BJ (cell line): ENCODE measurements at regions not wholly inside any gene's neighbourhood (a gene's known extent, or its start where the extent isn't known, plus 50 kb on each side); places are given as distances from the start of the nearest gene placed in this dataset.

ENCODE experiments used
- CTCF ChIA-PET: fragments of 350-600 bp; formaldehyde crosslinking; extraction: SDS; loops from one replicate; lab custom pipeline; 2021; ENCODE audit warnings: antibody characterized with exemption, inconsistent platforms; lab: Yijun Ruan, JAX
- POLR2A ChIA-PET: fragments of 300-600 bp; sonication (Branson Sonifier 250); formaldehyde crosslinking; extraction: SDS; loops from one replicate; lab custom pipeline; 2021; ENCODE audit warnings: antibody characterized with exemption; lab: Charles Lee
- DNase-seq: peaks from one replicate; pipeline ENCODE4 v3.0.0-alpha.2; 2011; ENCODE audit warnings: low read depth
- H3K27me3 ChIP-seq: 2 replicates; pipeline ENCODE4 v1.6.0; 2011; ENCODE audit warnings: low read length; ENCODE audit not compliant: control insufficient read depth, insufficient read depth
- H3K36me3 ChIP-seq: 2 replicates; pipeline ENCODE4 v1.5.1; 2011; ENCODE audit warnings: low read length; ENCODE audit not compliant: control insufficient read depth, insufficient read depth
- H3K4me3 ChIP-seq: 2 replicates; pipeline ENCODE4 v1.5.1; 2011; ENCODE audit warnings: low read depth, mild to moderate bottlenecking, control low read depth, low read length
- CTCF ChIP-seq: IDR thresholded peaks from 2 replicates; pipeline ENCODE4 v1.5.1; 2011; ENCODE audit warnings: low read depth, mild to moderate bottlenecking, control low read depth, inconsistent platforms, low read length, moderate library complexity; ENCODE audit not compliant: insufficient read depth

GRCh38 chr22:35170716-35171697 is 86.3 kb upstream of the HMGXB4 start:
- Histone ChIP-seq H3K27me3 (no peaks in the 10 kb centered on the region), H3K36me3 (no peaks in the 10 kb centered on the region), H3K4me3 (no peak overlapping the region)
- POLR2A ChIA-PET, result no interaction called here
- no peak for TF ChIP-seq CTCF
- no peak for DNase-seq
- CTCF ChIA-PET, result interaction anchor here (1.4 to 1.7 kb wide), 2 partner anchors 10 to 20 kb away, joined by 4 read pairs; no protein-coding TSS in a partner anchor

DNA sequence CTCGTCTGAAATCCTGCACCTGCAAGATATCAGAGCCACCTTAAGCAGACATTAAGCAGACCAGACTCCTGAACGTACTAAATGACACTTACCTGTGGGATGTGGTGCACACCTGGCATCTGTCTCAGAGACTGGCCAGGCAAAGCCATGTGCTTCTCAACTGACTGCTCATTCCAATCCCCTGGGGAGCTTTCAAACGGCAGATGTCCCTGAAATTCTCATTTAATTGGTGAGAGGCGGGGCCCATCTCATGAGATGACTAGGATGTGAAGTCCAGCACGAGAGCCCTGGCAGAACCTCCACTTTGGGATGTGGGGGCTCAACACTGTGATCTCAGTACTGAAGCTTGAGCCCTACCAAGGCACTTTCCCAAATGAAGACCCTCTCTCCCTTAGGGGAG is 84.9 kb upstream of the HMGXB4 start:
- TF ChIP-seq CTCF, result no peak
- POLR2A ChIA-PET, result no interaction called here
- Histone ChIP-seq H3K27me3 (no peaks in the 10 kb centered on the region), H3K36me3 (no peaks in the 10 kb centered on the region), H3K4me3 (no peak overlapping the region)
- DNase-seq, result no peak
- CTCF ChIA-PET, result interaction anchor here (1.3 kb wide), 1 partner anchor 22 kb away, joined by 3 read pairs; no protein-coding TSS in a partner anchor

DNA sequence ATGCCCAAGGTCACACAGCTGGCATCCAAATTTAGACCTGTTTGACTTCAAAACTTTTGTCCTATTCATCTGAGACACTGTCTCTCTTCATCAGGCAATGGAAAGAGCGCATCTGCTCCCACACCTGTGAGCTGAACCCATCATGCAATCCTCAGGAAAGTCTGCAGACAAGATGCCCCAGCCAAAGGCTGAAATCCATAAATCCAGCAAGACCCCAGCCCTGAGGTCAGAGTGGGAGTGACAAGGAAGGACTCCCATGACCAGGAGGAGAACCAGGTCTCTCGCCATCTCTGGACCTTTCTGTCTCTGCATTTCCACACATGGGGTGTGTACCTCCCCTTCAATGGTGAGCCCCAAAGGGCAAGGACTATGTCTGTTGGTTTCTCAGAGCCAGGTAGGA is 83.6 kb upstream of the HMGXB4 start:
- POLR2A ChIA-PET, result no interaction called here
- CTCF ChIA-PET, result interaction anchor here (1.3 kb wide), 1 partner anchor 23 kb away, joined by 3 read pairs; no protein-coding TSS in a partner anchor
- TF ChIP-seq CTCF, result no peak
- no peaks in the 10 kb centered on the region for H3K36me3 ChIP-seq
- H3K27me3 ChIP-seq, result no peaks in the 10 kb centered on the region
- no peak overlapping the region for H3K4me3 ChIP-seq
- DNase-seq, result no peak

DNA sequence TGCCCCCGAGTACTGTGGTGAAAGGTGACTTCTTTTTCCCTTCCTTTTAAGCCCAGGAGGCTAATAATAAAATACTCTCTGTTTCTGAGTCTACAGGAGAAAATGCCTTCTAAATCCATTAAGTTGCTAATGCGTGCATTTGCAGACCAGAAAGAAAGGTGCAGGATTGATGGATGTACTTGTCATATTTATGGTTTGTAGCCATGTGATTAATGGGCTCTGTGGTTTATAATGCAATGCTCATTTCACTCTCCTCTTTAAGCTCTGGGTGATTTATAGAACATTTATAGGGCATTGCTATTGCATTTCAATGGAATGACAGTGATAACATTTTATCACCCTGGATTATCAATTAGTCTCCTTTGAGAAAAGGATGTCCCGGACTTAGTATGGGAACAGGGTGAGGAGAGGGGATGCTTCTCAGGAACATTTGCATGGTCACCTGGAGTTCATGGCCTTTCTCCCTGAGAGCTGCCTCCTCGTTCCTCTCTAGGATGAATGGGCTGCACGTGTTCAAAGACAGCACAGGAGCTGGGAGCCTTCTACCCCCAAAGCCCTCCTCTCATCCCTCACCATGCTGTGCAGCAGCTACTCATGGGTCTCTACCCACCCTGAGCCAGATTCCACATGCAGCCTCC is 82.8 kb upstream of the HMGXB4 start:
- ChIA-PET POLR2A (no interaction called here), CTCF (no interaction called here)
- Histone ChIP-seq H3K27me3 (no peaks in the 10 kb centered on the region), H3K4me3 (no peak overlapping the region), H3K36me3 (no peaks in the 10 kb centered on the region)
- TF ChIP-seq CTCF, result no peak
- DNase-seq, result no peak

- Histone ChIP-seq H3K4me3 (no peak overlapping the region), H3K36me3 (no peaks in the 10 kb centered on the region), H3K27me3 (no peaks in the 10 kb centered on the region)
- TF ChIP-seq CTCF, result no peak
- ChIA-PET CTCF (interaction anchor here (1.0 kb wide), 1 partner anchor 25 kb away, joined by 3 read pairs; no protein-coding TSS in a partner anchor), POLR2A (no interaction called here)
- DNase-seq, result no peak
These were observed 81.9 kb upstream of the HMGXB4 start for GRCh38 chr22:35175392-35175791.
